NCI-H345 treated with DMSO at 0.1 percent for 48 hours (cell line): ENCODE measurements at regions not wholly inside any gene's neighbourhood (a gene's known extent, or its start where the extent isn't known, plus 50 kb on each side); places are given as distances from the start of the nearest gene placed in this dataset.
"Not testable (repeated sequence)": the region's sequence is repeated elsewhere in the genome, so short reads cannot be mapped to it uniquely, and the experiment has no call there.

Source experiments
- DNase-seq: peaks from one replicate; lab custom pipeline; 2025; ENCODE audit not compliant: unreplicated experiment; lab: John Stamatoyannopoulos, UW

- no peak for DNase-seq
Observed at GRCh38 chr5:74535926-74536325, 104.6 kb downstream of the ENC1 start.

GRCh38 chr5:74534397-74535129 lies 106.0 kb downstream of the ENC1 start:
- no peak for DNase-seq

- no peak for DNase-seq
Observed at GRCh38 chr5:74530326-74531050, 110.0 kb downstream of the ENC1 start.

GRCh38 chr5:74529101-74529500 lies 111.4 kb downstream of the ENC1 start:
- DNase-seq: no peak

GRCh38 chr5:74526111-74526510 lies 114.4 kb downstream of the ENC1 start:
- no peak for DNase-seq

GRCh38 chr5:74524767-74525166 lies 115.8 kb downstream of the ENC1 start:
- DNase-seq: not testable (repeated sequence)

GRCh38 chr5:74523698-74524097 lies 116.8 kb downstream of the ENC1 start:
- not testable (repeated sequence) for DNase-seq

- DNase-seq: not testable (repeated sequence)
Observed at GRCh38 chr5:74522838-74523237, 117.7 kb downstream of the ENC1 start.

- DNase-seq: no peak
Observed at GRCh38 chr5:74521401-74521800, 119.1 kb downstream of the ENC1 start.

GRCh38 chr5:74519679-74520078 lies 120.8 kb downstream of the ENC1 start:
- no peak for DNase-seq

- DNase-seq: no peak
Observed at GRCh38 chr5:74519161-74519571, 121.4 kb downstream of the ENC1 start.

- no peak for DNase-seq
Observed at GRCh38 chr5:74517700-74518099, 122.8 kb downstream of the ENC1 start.

- DNase-seq: no peak
Observed at GRCh38 chr5:74516211-74516636, 124.3 kb downstream of the ENC1 start.

GRCh38 chr5:74514888-74515551 lies 125.5 kb downstream of the ENC1 start:
- no peak for DNase-seq

GRCh38 chr5:74511770-74512169 lies 128.8 kb downstream of the ENC1 start:
- not testable (repeated sequence) for DNase-seq

GRCh38 chr5:74510476-74511075 lies 130.0 kb downstream of the ENC1 start:
- no peak for DNase-seq

GRCh38 chr5:74507370-74508005 lies 133.0 kb downstream of the ENC1 start:
- no peak for DNase-seq

- no peak for DNase-seq
Observed at GRCh38 chr5:74506119-74506518, 134.4 kb downstream of the ENC1 start.

- DNase-seq: no peak
Observed at GRCh38 chr5:74504463-74504862, 136.1 kb downstream of the ENC1 start.

- no peak for DNase-seq
Observed at GRCh38 chr5:74502479-74502950, 138.0 kb downstream of the ENC1 start.
